Right ventricle myocardium inferior (tissue), 1 donor: ENCODE measurements at regions not wholly inside any gene's neighbourhood (a gene's known extent, or its start where the extent isn't known, plus 50 kb on each side); places are given as distances from the start of the nearest gene placed in this dataset.
"Not testable (repeated sequence)": the region's sequence is repeated elsewhere in the genome, so short reads cannot be mapped to it uniquely, and the experiment has no call there.

ENCODE experiments used
- ATAC-seq: fragments of 200-7000 bp; cut with Tn5 transposase; one replicate; pipeline ENCODE4 v1.9.1; 2020; ENCODE audit warnings: mild to moderate bottlenecking, moderate library complexity
- DNase-seq: peaks from one replicate; pipeline ENCODE4 v3.0.0; 2021; ENCODE audit errors: missing footprints
- intact Hi-C: fragments of 100-400 bp; cut with DNase I; formaldehyde crosslinking; loops from one replicate; pipeline ENCODE4 v1.11.0; 2022
- donor health status: DM: no; HTN: yes; CAD: no; lungs with severe emphysema.

GRCh38 chr4:126201251-126202138, 886.7 kb downstream of the FAT4 start:
- peak; percentile 67 for DNase-seq
- intact Hi-C loops, ATAC-seq: not testable (repeated sequence)

- ATAC-seq = no peak
- intact Hi-C loops = no loop called here
- DNase-seq = no peak
Observed at GRCh38 chr4:126202226-126202625, 887.5 kb downstream of the FAT4 start.

GRCh38 chr4:126207910-126208309, 893.2 kb downstream of the FAT4 start:
- intact Hi-C loops = no loop called here
- DNase-seq (no peak), ATAC-seq (no peak)

GRCh38 chr4:126209147-126209546, 894.4 kb downstream of the FAT4 start:
- ATAC-seq (peak; percentile 64), DNase-seq (no peak)
- intact Hi-C loops = no loop called here

GRCh38 chr4:126213996-126214395, 899.2 kb downstream of the FAT4 start:
- no peak for DNase-seq
- ATAC-seq = no peak
- intact Hi-C loops = no loop called here

- DNase-seq (no peak), ATAC-seq (no peak)
- intact Hi-C loops = no loop called here
Observed at GRCh38 chr4:126215759-126216158, 901.0 kb downstream of the FAT4 start.

- ATAC-seq (no peak), DNase-seq (no peak)
- intact Hi-C loops = no loop called here
Observed at GRCh38 chr4:126216611-126217010, 901.9 kb downstream of the FAT4 start.

GRCh38 chr4:126221282-126221681, 906.5 kb downstream of the FAT4 start:
- intact Hi-C loops = loop anchor here (10.0 kb wide), 1 partner anchor 184 kb away; no protein-coding TSS in a partner anchor
- ATAC-seq = peak; percentile 56
- no peak for DNase-seq

- intact Hi-C loops = loop anchor here (10.0 kb wide), 1 partner anchor 183 kb away; no protein-coding TSS in a partner anchor
- DNase-seq (no peak), ATAC-seq (no peak)
Observed at GRCh38 chr4:126221717-126222340, 907.1 kb downstream of the FAT4 start.

GRCh38 chr4:126223784-126224407, 909.1 kb downstream of the FAT4 start:
- DNase-seq = no peak
- intact Hi-C loops = loop anchor here (10.0 kb wide), 1 partner anchor 181 kb away; no protein-coding TSS in a partner anchor
- no peak for ATAC-seq

- intact Hi-C loops = loop anchor here (10.0 kb wide), 1 partner anchor 177 kb away; no protein-coding TSS in a partner anchor
- DNase-seq (no peak), ATAC-seq (no peak)
Observed at GRCh38 chr4:126227428-126227827, 912.7 kb downstream of the FAT4 start.

GRCh38 chr4:126230269-126230668, 915.5 kb downstream of the FAT4 start:
- ATAC-seq (no peak), DNase-seq (no peak)
- intact Hi-C loops = no loop called here

- ATAC-seq = no peak
- intact Hi-C loops = no loop called here
- DNase-seq = no peak
Observed at GRCh38 chr4:126233483-126233882, 918.7 kb downstream of the FAT4 start.

GRCh38 chr4:126238013-126238412, 923.3 kb downstream of the FAT4 start:
- ATAC-seq (no peak), DNase-seq (no peak)
- intact Hi-C loops = no loop called here

- ATAC-seq = no peak
- intact Hi-C loops = no loop called here
- DNase-seq = no peak
Observed at GRCh38 chr4:126241634-126242033, 926.9 kb downstream of the FAT4 start.

- intact Hi-C loops = no loop called here
- ATAC-seq (peak; percentile 92), DNase-seq (no peak)
Observed at GRCh38 chr4:126242679-126243390, 928.1 kb downstream of the FAT4 start.

- no peak for DNase-seq
- no peak for ATAC-seq
- intact Hi-C loops = no loop called here
Observed at GRCh38 chr4:126247409-126247808, 932.7 kb downstream of the FAT4 start.

- intact Hi-C loops = no loop called here
- ATAC-seq (no peak), DNase-seq (no peak)
Observed at GRCh38 chr4:126250006-126250405, 935.3 kb downstream of the FAT4 start.

GRCh38 chr4:126251169-126251568, 936.4 kb downstream of the FAT4 start:
- DNase-seq (no peak), ATAC-seq (no peak)
- intact Hi-C loops = no loop called here
